PFSK-1 (cell line): ENCODE measurements at regions not wholly inside any gene's neighbourhood (a gene's known extent, or its start where the extent isn't known, plus 50 kb on each side); places are given as distances from the start of the nearest gene placed in this dataset.

Experiments used
- POLR2AphosphoS5 ChIP-seq: IDR thresholded peaks from 2 replicates; pipeline ENCODE4 v1.6.1; 2012; ENCODE audit warnings: low read depth, mild to moderate bottlenecking, control low read depth, low read length, moderate library complexity
- SIN3A ChIP-seq: IDR thresholded peaks from 2 replicates; pipeline ENCODE4 v1.6.1; 2012; ENCODE audit warnings: mild to moderate bottlenecking, low read length, moderate library complexity, borderline replicate concordance; ENCODE audit not compliant: insufficient read depth
- TAF1 ChIP-seq: IDR thresholded peaks from 2 replicates; pipeline ENCODE4 v1.6.1; 2012; ENCODE audit warnings: low read length, control low read depth, borderline replicate concordance; ENCODE audit not compliant: insufficient read depth
- TF ChIP-seq, protein P1 (sequence below), 2 experiments: IDR thresholded peaks; 2 replicates each; pipeline versions ENCODE4 v1.6.1 to v1.8.0; 2011 to 2012; ENCODE audit warnings: low read depth in 2 of 2, low read length in 2 of 2, control low read depth in 1 of 2, inconsistent platforms in 1 of 2, mild to moderate bottlenecking in 1 of 2, moderate library complexity in 1 of 2; ENCODE audit not compliant: insufficient read depth in 1 of 2

DNA sequence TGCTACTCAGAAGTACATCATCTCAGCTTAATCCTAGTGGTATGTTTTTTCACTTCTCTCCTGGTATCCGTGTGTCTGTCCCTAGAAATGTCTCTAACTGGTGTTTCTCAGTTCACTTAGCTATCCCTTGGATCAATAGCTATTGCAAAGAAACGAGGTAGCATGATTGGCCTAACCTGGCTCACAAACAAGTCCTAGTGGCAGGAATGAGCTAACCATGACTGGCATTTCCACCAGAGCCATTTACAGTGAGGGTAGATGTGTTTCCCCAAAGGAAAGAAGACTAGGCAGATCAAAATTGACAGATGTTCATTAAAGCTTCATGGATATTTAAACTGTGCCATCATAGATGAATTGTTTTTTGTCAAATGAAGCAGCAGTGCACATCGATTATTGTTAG, 82.5 kb downstream of the PALM2AKAP2 start:
- TF ChIP-seq SIN3A: no peak
- TF ChIP-seq, protein P1, sequence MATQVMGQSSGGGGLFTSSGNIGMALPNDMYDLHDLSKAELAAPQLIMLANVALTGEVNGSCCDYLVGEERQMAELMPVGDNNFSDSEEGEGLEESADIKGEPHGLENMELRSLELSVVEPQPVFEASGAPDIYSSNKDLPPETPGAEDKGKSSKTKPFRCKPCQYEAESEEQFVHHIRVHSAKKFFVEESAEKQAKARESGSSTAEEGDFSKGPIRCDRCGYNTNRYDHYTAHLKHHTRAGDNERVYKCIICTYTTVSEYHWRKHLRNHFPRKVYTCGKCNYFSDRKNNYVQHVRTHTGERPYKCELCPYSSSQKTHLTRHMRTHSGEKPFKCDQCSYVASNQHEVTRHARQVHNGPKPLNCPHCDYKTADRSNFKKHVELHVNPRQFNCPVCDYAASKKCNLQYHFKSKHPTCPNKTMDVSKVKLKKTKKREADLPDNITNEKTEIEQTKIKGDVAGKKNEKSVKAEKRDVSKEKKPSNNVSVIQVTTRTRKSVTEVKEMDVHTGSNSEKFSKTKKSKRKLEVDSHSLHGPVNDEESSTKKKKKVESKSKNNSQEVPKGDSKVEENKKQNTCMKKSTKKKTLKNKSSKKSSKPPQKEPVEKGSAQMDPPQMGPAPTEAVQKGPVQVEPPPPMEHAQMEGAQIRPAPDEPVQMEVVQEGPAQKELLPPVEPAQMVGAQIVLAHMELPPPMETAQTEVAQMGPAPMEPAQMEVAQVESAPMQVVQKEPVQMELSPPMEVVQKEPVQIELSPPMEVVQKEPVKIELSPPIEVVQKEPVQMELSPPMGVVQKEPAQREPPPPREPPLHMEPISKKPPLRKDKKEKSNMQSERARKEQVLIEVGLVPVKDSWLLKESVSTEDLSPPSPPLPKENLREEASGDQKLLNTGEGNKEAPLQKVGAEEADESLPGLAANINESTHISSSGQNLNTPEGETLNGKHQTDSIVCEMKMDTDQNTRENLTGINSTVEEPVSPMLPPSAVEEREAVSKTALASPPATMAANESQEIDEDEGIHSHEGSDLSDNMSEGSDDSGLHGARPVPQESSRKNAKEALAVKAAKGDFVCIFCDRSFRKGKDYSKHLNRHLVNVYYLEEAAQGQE (IDR thresholded peaks at IDR 0.05; ENCODE audit: insufficient read depth in 1 of 2, low read depth in 2 of 2, low read length in 2 of 2): no peak
- TF ChIP-seq POLR2AphosphoS5: no peak
- TF ChIP-seq TAF1: no peak
